ENCODE measurements at regions not wholly inside any gene's neighbourhood (a gene's known extent, or its start where the extent isn't known, plus 50 kb on each side); places are given as distances from the start of the nearest gene placed in this dataset.

- no TSS peak for BruUV-seq (replicated peaks)
- no peak overlapping the region for H3K56ac ChIP-seq (ENCODE audit: extremely low read depth, insufficient read depth, low read length)
- no peak overlapping the region for H2BK120ac ChIP-seq (ENCODE audit: low read depth, low read length)
- H3K14ac ChIP-seq (replicated peaks; ENCODE audit: low read depth, low read length): no peak overlapping the region
- no peaks in the 10 kb centered on the region for H3K9me3 ChIP-seq (ENCODE audit: control insufficient read depth, insufficient read depth, low read length)
- intact Hi-C loops (cut with micrococcal nuclease): no loop called here
- H3K36me3 ChIP-seq (ENCODE audit: control insufficient read depth, insufficient read depth, low read length): no peaks in the 10 kb centered on the region
- H2BK20ac ChIP-seq (ENCODE audit: low read depth, low read length): no peak overlapping the region
- H2AK5ac ChIP-seq (ENCODE audit: low read depth, low read length): no peak overlapping the region
- no peak overlapping the region for H4K8ac ChIP-seq (ENCODE audit: low read depth in 2 of 2, low read length in 2 of 2)
- H3K79me1 ChIP-seq (ENCODE audit: low read depth in 1 of 2, low read length in 2 of 2): no peaks in the 10 kb centered on the region
- 100% methylated on average over 3 of the region's 16 CpGs; no CpG with 5 or more reads in 1 of the 2 experiments for WGBS, 2 experiments (ENCODE audit: extremely low coverage in 2 of 2, insufficient read length in 1 of 2)
- no peak overlapping the region for H2AK9ac ChIP-seq (replicated peaks; ENCODE audit: low read depth, low read length, poor library complexity)
- H2BK5ac ChIP-seq (ENCODE audit: low read depth, low read length, poor library complexity, severe bottlenecking): no peak overlapping the region
- no peaks in the 10 kb centered on the region; the same call in 1 of the 2 replicates for H4K20me1 ChIP-seq (ENCODE audit: insufficient read depth, low read length)
- no peak overlapping the region for H3K18ac ChIP-seq (ENCODE audit: low read depth, low read length)
- no peak overlapping the region for H4K5ac ChIP-seq (ENCODE audit: low read depth, low read length)
- H3K27me3 ChIP-seq (ENCODE audit: control insufficient read depth, insufficient read depth, low read length): peaks cover 4% of the 10 kb centered on the region; the same call in 1 of the 2 replicates
- H3K4me3 ChIP-seq (ENCODE audit: insufficient read depth, low read depth, low read length): no peak overlapping the region
- CTCF ChIA-PET: interaction anchor here (0.6 to 0.8 kb wide), 2 partner anchors 19 to 174 kb away, joined by 3 to 4 read pairs; no protein-coding TSS in a partner anchor
- H3K9ac ChIP-seq (ENCODE audit: low read depth, low read length): no peak overlapping the region
- dilution Hi-C loops (cut with HindIII; ENCODE audit: low sequenced_read_pairs, unreplicated experiment): no loop called here
- no peak overlapping the region for H4K91ac ChIP-seq (ENCODE audit: insufficient read depth, low read depth, low read length)
- TF ChIP-seq SMC3 (IDR thresholded peaks at IDR 0.05; ENCODE audit: low read depth, low read length) (no peak), CHD1 (IDR thresholded peaks at IDR 0.05; ENCODE audit: low read depth, low read length) (no peak)
- in situ Hi-C loops (cut with MboI; ENCODE audit: low sequenced_read_pairs): loop anchor here (25.0 kb wide), 1 partner anchor 516 kb away; no protein-coding TSS in a partner anchor
- DNase-seq (no peak), ATAC-seq (ENCODE audit: low read depth) (no peak)
- H2AFZ ChIP-seq (replicated peaks; ENCODE audit: low read length, poor library complexity): no peak overlapping the region
- no peak overlapping the region for H3K27ac ChIP-seq (ENCODE audit: insufficient read depth, low read length)
- no peak overlapping the region for H3K4me2 ChIP-seq (ENCODE audit: low read depth, low read length)
- no peak overlapping the region for H2BK15ac ChIP-seq (ENCODE audit: low read depth, low read length)
- peaks cover 13% of the 10 kb centered on the region for H3K4me1 ChIP-seq (ENCODE audit: control insufficient read depth, insufficient read depth, low read length)
- peaks cover 7% of the 10 kb centered on the region for H3K9me1 ChIP-seq (ENCODE audit: insufficient read depth, low read length)
- no peak overlapping the region for H3K4ac ChIP-seq (ENCODE audit: low read depth, low read length)
- H3K23ac ChIP-seq (ENCODE audit: low read depth, low read length): no peak overlapping the region
- POLR2A ChIA-PET (ENCODE audit: unreplicated experiment): no interaction called here
Measured at GRCh38 chr3:194852831-194853508, 167.3 kb downstream of the FAM43A start.

All from IMR-90 (cell line).